ENCODE measurements at regions not wholly inside any gene's neighbourhood (a gene's known extent, or its start where the extent isn't known, plus 50 kb on each side); places are given as distances from the start of the nearest gene placed in this dataset.

- no peak overlapping the region for H3K4me3 ChIP-seq (ENCODE audit: low read depth, low read length)
- no peak for TF ChIP-seq CTCF (conservative IDR thresholded peaks at IDR 0.05; ENCODE audit: low read depth, low read length)
- no peak for DNase-seq (ENCODE audit: low read depth)
These were observed 611.1 kb downstream of the BRD1 start for GRCh38 chr22:49216579-49216978.

GRCh38 chr22:49215840-49216239 lies 611.8 kb downstream of the BRD1 start:
- no peak for TF ChIP-seq CTCF (conservative IDR thresholded peaks at IDR 0.05; ENCODE audit: low read depth, low read length)

GRCh38 chr22:49214976-49215375 lies 612.7 kb downstream of the BRD1 start:
- no peak for TF ChIP-seq CTCF (conservative IDR thresholded peaks at IDR 0.05; ENCODE audit: low read depth, low read length)
- no peak overlapping the region for H3K4me3 ChIP-seq (ENCODE audit: low read depth, low read length)
- DNase-seq (ENCODE audit: low read depth), result no peak

More at GRCh38 chr22:49215840-49216239, 611.8 kb downstream of the BRD1 start:
- H3K4me3 ChIP-seq (ENCODE audit: low read depth, low read length), result no peak overlapping the region
- DNase-seq (ENCODE audit: low read depth), result no peak

GRCh38 chr22:49213731-49214352 lies 613.8 kb downstream of the BRD1 start:
- TF ChIP-seq CTCF (conservative IDR thresholded peaks at IDR 0.05; ENCODE audit: low read depth, low read length), result no peak
- DNase-seq (ENCODE audit: low read depth), result no peak
- no peak overlapping the region for H3K4me3 ChIP-seq (ENCODE audit: low read depth, low read length)

- TF ChIP-seq CTCF (conservative IDR thresholded peaks at IDR 0.05; ENCODE audit: low read depth, low read length), result no peak
- no peak overlapping the region for H3K4me3 ChIP-seq (ENCODE audit: low read depth, low read length)
- no peak for DNase-seq (ENCODE audit: low read depth)
These were observed 615.2 kb downstream of the BRD1 start for GRCh38 chr22:49212466-49212865.

- H3K4me3 ChIP-seq (ENCODE audit: low read depth, low read length), result no peak overlapping the region
- no peak for DNase-seq (ENCODE audit: low read depth)
- no peak for TF ChIP-seq CTCF (conservative IDR thresholded peaks at IDR 0.05; ENCODE audit: low read depth, low read length)
These were observed 615.7 kb downstream of the BRD1 start for GRCh38 chr22:49212002-49212401.

GRCh38 chr22:49211176-49211575 lies 616.5 kb downstream of the BRD1 start:
- DNase-seq (ENCODE audit: low read depth), result no peak
- TF ChIP-seq CTCF (conservative IDR thresholded peaks at IDR 0.05; ENCODE audit: low read depth, low read length), result no peak
- H3K4me3 ChIP-seq (ENCODE audit: low read depth, low read length), result no peak overlapping the region
